Tibial artery (tissue), 4 donors: ENCODE measurements at regions not wholly inside any gene's neighbourhood (a gene's known extent, or its start where the extent isn't known, plus 50 kb on each side); places are given as distances from the start of the nearest gene placed in this dataset.
"Not testable (repeated sequence)": the region's sequence is repeated elsewhere in the genome, so short reads cannot be mapped to it uniquely, and the experiment has no call there.

Experiments
- DNase-seq, 2 donors: peaks; one replicate each; pipeline ENCODE4 v3.0.0-alpha.2; 2019
- H3K27ac ChIP-seq, 2 donors: fragments of 200-600 bp; sonication (generic) in 1 of 2; 1 replicate in 1 of 2; 2 replicates in 1 of 2; pipeline ENCODE4 v1.5.1; 2018 to 2019; ENCODE audit warnings: mild to moderate bottlenecking in 1 of 2
- H3K27me3 ChIP-seq, 2 donors: fragments of 200-600 bp; sonication (generic) in 1 of 2; one replicate each; pipeline versions ENCODE4 v1.5.1 to v1.6.0; 2016 to 2019
- H3K36me3 ChIP-seq, 3 donors: fragments of 200-600 bp; sonication (generic) in 2 of 3; one replicate each; pipeline ENCODE4 v1.5.1; 2016 to 2019; ENCODE audit warnings: mild to moderate bottlenecking in 2 of 3
- H3K4me1 ChIP-seq, 4 donors: fragments of 200-600 bp; sonication (generic) in 2 of 4; 1 replicate in 3 of 4; 2 replicates in 1 of 4; pipeline ENCODE4 v1.5.1; 2016 to 2019
- H3K4me3 ChIP-seq, 2 donors: fragments of 200-600 bp; sonication (generic) in 1 of 2; 1 replicate in 1 of 2; 2 replicates in 1 of 2; pipeline ENCODE4 v1.5.1; 2018 to 2019; ENCODE audit warnings: mild to moderate bottlenecking in 2 of 2
- H3K9me3 ChIP-seq, 3 donors: fragments of 200-600 bp; sonication (generic) in 1 of 3; one replicate each; pipeline ENCODE4 v1.5.1; 2016 to 2019
- intact Hi-C: fragments of 100-400 bp; cut with DNase I; formaldehyde crosslinking; loops from one replicate; pipeline ENCODE4 v1.15.0; 2023; ENCODE audit warnings: low total_unique reads
- TF ChIP-seq, protein P1 (sequence below), 2 experiments: fragments of 200-600 bp in 1 of 2; fragments of 450-650 bp in 1 of 2; IDR thresholded peaks; one replicate each; pipeline ENCODE4 v1.5.1; 2017 to 2019; ENCODE audit warnings: antibody characterized with exemption in 2 of 2, mild to moderate bottlenecking in 1 of 2, moderate library complexity in 1 of 2

DNA sequence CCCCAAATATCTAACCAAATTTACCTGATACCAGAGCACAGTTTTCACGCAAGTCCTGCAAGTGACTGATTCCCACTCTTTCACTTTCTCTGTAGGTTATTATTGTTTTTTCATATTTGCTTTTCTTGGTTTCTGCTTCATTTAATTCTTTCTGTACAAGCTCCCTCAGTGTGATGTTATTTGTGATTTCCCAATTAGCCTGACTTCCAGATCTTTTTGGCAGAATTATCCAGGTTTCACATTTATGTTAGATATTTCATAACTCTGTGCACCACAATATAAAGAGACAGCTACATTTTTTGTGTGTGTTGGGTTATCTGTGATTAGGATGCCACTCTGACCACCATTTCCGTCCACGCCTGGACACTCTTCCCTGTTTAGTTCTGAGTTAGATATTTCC, 381.5 kb upstream of the CNTNAP2 start:
- Histone ChIP-seq H3K36me3 (no peaks in the 10 kb centered on the region), H3K27ac (no peak overlapping the region), H3K27me3 (no peaks in the 10 kb centered on the region), H3K9me3 (no peaks in the 10 kb centered on the region), H3K4me3 (no peak overlapping the region), H3K4me1 (no peaks in the 10 kb centered on the region)
- TF ChIP-seq, protein P1, sequence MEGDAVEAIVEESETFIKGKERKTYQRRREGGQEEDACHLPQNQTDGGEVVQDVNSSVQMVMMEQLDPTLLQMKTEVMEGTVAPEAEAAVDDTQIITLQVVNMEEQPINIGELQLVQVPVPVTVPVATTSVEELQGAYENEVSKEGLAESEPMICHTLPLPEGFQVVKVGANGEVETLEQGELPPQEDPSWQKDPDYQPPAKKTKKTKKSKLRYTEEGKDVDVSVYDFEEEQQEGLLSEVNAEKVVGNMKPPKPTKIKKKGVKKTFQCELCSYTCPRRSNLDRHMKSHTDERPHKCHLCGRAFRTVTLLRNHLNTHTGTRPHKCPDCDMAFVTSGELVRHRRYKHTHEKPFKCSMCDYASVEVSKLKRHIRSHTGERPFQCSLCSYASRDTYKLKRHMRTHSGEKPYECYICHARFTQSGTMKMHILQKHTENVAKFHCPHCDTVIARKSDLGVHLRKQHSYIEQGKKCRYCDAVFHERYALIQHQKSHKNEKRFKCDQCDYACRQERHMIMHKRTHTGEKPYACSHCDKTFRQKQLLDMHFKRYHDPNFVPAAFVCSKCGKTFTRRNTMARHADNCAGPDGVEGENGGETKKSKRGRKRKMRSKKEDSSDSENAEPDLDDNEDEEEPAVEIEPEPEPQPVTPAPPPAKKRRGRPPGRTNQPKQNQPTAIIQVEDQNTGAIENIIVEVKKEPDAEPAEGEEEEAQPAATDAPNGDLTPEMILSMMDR (IDR thresholded peaks at IDR 0.05): no peak
- DNase-seq: no peak
- intact Hi-C loops: no loop called here

DNA sequence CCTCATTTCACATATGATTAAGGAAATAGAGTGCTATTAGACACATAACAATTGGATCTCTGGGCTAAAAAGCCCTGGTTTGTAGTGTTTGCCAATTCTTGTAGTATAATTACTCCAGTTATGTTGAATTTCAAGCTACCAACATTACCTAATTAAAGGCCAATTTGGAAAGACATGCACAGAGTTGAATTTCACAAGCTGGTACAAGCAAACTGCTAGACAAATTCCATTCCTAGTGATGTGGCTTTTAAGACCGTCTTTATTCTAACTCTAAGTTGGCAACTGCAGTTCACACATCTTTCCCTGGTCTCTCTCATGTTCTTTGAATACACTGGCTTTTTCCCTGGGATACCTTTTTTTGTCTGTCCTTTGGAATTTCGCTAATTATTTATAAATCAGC, 384.1 kb upstream of the CNTNAP2 start:
- no peak for DNase-seq
- TF ChIP-seq, protein P1 (IDR thresholded peaks at IDR 0.05): no peak
- H3K9me3 ChIP-seq: no peaks in the 10 kb centered on the region
- H3K36me3 ChIP-seq: no peaks in the 10 kb centered on the region
- no peak overlapping the region for H3K27ac ChIP-seq
- H3K4me1 ChIP-seq: no peaks in the 10 kb centered on the region
- intact Hi-C loops: no loop called here
- H3K4me3 ChIP-seq: no peak overlapping the region
- H3K27me3 ChIP-seq: no peaks in the 10 kb centered on the region

DNA sequence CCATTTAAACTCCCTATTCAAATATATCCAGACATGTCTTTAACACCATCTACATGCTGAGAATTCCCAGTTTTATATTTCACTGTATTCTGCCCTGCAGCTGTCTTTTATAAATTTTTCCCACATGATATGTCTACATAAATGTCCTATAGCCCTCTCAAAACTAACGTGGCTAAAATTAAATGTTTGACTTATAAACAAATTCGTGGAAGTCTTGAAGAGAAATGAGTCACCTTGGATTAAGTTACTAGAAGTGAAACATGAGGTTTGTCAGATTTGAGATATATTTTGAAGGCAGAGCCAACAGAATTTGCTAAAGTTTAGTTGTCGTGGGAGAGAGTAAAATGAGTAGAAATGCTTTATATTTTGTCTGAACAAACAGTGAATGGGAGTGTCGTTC, 386.9 kb upstream of the CNTNAP2 start:
- no peak for DNase-seq
- Histone ChIP-seq H3K4me1 (no peaks in the 10 kb centered on the region), H3K27ac (no peak overlapping the region), H3K36me3 (no peaks in the 10 kb centered on the region), H3K4me3 (no peak overlapping the region), H3K27me3 (no peaks in the 10 kb centered on the region), H3K9me3 (no peaks in the 10 kb centered on the region)
- TF ChIP-seq, protein P1 (IDR thresholded peaks at IDR 0.05): no peak
- intact Hi-C loops: no loop called here

DNA sequence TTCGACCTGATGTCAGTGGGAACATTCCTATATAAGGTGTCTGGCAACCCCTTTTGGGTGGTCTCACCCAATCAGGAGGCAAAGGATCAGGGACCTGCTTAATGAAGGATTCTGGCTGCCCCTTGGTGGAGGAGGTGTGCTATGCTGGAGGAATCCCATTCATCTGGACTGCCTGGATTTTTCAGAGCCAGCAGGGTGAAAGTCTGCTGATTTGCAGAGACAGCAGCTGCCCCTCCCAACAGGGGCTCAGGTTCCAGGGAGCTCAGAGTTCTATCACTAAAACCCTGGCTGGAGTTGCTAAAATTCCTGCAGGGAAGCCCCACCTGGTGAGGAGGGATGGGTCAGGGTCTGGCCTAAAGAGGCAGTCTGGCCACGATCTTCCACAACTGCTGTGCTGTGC, 398.5 kb upstream of the CNTNAP2 start:
- Histone ChIP-seq H3K9me3 (no peaks in the 10 kb centered on the region), H3K27ac (no peak overlapping the region), H3K4me1 (no peaks in the 10 kb centered on the region), H3K27me3 (no peaks in the 10 kb centered on the region), H3K4me3 (no peak overlapping the region), H3K36me3 (no peaks in the 10 kb centered on the region)
- TF ChIP-seq, protein P1 (IDR thresholded peaks at IDR 0.05): no peak
- no peak for DNase-seq
- intact Hi-C loops: no loop called here

DNA sequence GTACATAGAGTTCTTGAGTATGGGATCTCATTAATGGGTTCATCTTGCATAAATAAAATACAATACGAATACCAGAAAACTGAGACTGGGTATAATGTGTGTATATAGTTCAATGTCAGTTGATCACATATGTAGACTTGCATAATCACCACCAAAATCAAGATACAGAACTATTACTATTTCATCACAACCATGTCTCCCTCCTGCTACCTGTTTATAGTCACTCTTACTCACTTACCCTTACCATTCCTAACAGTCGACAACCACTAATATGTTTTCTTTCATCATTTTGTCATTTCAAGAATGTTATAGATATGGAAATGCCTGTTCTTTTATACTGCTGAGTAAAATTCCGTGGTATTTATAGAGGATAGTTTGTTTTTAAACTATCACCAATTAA, 416.1 kb upstream of the CNTNAP2 start:
- no peaks in the 10 kb centered on the region for H3K9me3 ChIP-seq
- H3K27me3 ChIP-seq: no peaks in the 10 kb centered on the region
- no peak for DNase-seq
- TF ChIP-seq, protein P1 (IDR thresholded peaks at IDR 0.05): no peak
- intact Hi-C loops: no loop called here
- no peak overlapping the region for H3K4me3 ChIP-seq
- no peaks in the 10 kb centered on the region for H3K36me3 ChIP-seq
- H3K27ac ChIP-seq: no peak overlapping the region
- no peaks in the 10 kb centered on the region for H3K4me1 ChIP-seq

DNA sequence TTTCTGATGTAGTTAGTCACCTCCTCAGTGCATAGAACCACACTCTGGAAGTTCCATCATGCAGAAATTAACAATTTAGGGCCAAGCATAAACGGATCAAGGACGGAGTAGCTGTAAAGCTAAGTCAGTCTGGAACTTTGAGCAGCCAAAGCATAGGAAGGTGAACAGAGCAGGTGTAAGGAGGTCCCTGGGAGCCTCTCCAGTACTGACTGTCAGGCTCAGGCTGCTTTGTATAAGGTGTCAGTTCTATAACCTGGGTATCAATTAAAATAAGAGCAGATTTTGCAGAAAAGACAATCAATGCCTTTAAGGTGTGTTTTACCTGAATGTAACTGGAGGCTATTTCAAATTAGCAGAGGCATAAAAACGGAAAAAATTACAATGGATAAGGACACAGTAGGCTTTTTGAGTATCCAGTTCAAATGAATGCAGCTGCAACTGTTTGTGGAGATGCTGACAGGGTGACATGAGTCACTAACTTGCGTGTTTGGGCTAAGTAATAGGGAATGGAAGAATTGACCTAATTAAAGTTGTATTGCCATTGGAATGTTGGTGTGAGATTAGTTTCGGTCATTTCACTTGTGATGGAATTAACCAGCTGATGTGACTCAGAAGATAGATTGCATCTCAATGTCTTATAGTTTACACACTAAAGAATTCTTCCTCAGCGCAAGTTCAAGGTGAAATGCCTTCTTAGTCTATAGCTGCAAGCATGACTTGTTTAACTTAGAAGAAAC, 417.9 kb upstream of the CNTNAP2 start:
- Histone ChIP-seq H3K27me3 (no peaks in the 10 kb centered on the region), H3K4me1 (no peaks in the 10 kb centered on the region), H3K36me3 (no peaks in the 10 kb centered on the region), H3K9me3 (no peaks in the 10 kb centered on the region), H3K27ac (no peak overlapping the region), H3K4me3 (no peak overlapping the region)
- intact Hi-C loops: no loop called here
- no peak for DNase-seq
- TF ChIP-seq, protein P1 (IDR thresholded peaks at IDR 0.05): no peak

DNA sequence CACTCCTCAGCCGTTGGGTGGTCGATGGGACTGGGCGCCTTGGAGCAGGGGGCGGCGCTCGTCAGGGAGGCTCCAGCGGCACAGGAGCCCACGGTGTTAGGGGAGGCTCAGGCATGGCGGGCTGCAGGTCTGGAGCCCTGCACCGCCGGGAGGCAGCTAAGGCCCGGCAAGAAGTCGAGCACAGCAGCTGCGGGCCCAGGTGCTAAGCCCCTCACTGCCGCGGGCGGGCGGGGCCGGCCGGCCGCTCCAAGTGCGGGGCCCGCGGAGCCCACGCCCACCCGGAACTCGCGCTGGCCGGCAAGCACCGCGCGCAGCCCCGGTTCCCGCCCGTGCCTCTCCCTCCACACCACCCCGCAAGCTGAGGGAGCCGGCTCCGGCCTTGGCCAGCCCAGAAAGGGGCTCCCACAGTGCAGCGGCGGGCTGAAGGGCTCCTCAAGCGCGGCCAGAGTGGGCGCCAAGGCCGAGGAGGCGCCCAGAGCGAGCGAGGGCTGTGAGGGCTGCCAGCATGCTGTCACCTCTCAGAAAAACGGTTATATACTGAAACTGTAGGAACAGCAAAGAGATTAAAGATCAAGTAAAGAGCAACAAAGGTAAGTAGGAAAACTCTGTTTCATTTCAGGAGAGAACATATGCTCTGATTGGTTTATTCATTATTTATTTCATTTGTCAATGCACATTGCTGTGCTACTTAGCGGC, 419.0 kb upstream of the CNTNAP2 start:
- DNase-seq, intact Hi-C loops: not testable (repeated sequence)

More for the DNA sequence above, 419.0 kb upstream of the CNTNAP2 start:
- H3K9me3 ChIP-seq, H3K4me1 ChIP-seq, H3K36me3 ChIP-seq, H3K27ac ChIP-seq, H3K4me3 ChIP-seq, H3K27me3 ChIP-seq: not testable (repeated sequence)
